ENCODE measurements at regions not wholly inside any gene's neighbourhood (a gene's known extent, or its start where the extent isn't known, plus 50 kb on each side); places are given as distances from the start of the nearest gene placed in this dataset.

GRCh38 chr14:29126865-29127264 lies 360.3 kb downstream of the FOXG1 start:
- Histone ChIP-seq H3K27me3 (no peaks in the 10 kb centered on the region), H3K36me3 (no peaks in the 10 kb centered on the region), H3K9me3 (no peaks in the 10 kb centered on the region), H3K27ac (replicated peaks in 1 of 4) (no peak overlapping the region), H3K4me3 (no peak overlapping the region), H3K4me1 (no peaks in the 10 kb centered on the region)
- TF ChIP-seq EP300 (IDR thresholded peaks at IDR 0.05) (no peak), POLR2A (IDR thresholded peaks at IDR 0.05; ENCODE audit: low read depth) (no peak), POLR2AphosphoS5 (IDR thresholded peaks at IDR 0.05) (no peak), CTCF (IDR thresholded peaks at IDR 0.05) (no peak)
- no peak for DNase-seq (ENCODE audit: extremely low spot score)
- intact Hi-C loops (cut with DNase I) = no loop called here
- WGBS = 86% methylated on average over 2 of the region's 2 CpGs

GRCh38 chr14:29140016-29140415 lies 373.4 kb downstream of the FOXG1 start:
- WGBS = 64% methylated on average over 3 of the region's 3 CpGs
- Histone ChIP-seq H3K4me3 (no peak overlapping the region), H3K36me3 (no peaks in the 10 kb centered on the region), H3K27me3 (no peaks in the 10 kb centered on the region), H3K27ac (replicated peaks in 1 of 4) (no peak overlapping the region), H3K9me3 (no peaks in the 10 kb centered on the region), H3K4me1 (no peaks in the 10 kb centered on the region)
- intact Hi-C loops (cut with DNase I) = no loop called here
- TF ChIP-seq EP300 (IDR thresholded peaks at IDR 0.05) (no peak), POLR2AphosphoS5 (IDR thresholded peaks at IDR 0.05) (no peak), POLR2A (IDR thresholded peaks at IDR 0.05; ENCODE audit: low read depth) (no peak), CTCF (IDR thresholded peaks at IDR 0.05) (no peak)
- DNase-seq (ENCODE audit: extremely low spot score) = no peak

DNA sequence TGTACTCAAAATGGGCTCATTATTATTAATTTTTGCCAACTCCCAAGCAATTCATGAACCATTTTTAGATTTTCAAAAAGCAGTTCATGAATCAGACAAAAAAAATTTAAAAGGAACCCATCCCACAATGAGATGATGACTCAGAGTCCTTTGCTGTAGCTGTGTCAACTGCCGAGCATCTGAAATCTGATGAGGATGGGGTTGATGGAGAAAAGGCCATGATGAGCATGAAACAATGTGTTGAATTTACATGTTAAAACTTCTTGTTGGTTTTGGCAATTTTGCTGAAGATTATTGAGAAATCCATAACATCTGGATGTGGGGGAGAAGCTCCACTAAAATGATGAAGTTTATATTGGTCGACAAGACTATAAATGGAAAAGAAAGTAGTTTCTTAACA lies 378.0 kb downstream of the FOXG1 start:
- 57% methylated on average over 2 of the region's 2 CpGs for WGBS
- Histone ChIP-seq H3K27me3 (no peaks in the 10 kb centered on the region), H3K4me1 (no peaks in the 10 kb centered on the region), H3K9me3 (no peaks in the 10 kb centered on the region), H3K27ac (replicated peaks in 1 of 4) (no peak overlapping the region), H3K36me3 (no peaks in the 10 kb centered on the region), H3K4me3 (no peak overlapping the region)
- no peak for DNase-seq (ENCODE audit: extremely low spot score)
- no peak for TF ChIP-seq EP300 (IDR thresholded peaks at IDR 0.05)
- TF ChIP-seq CTCF (IDR thresholded peaks at IDR 0.05) = no peak
- no peak for TF ChIP-seq POLR2AphosphoS5 (IDR thresholded peaks at IDR 0.05)
- TF ChIP-seq POLR2A (IDR thresholded peaks at IDR 0.05; ENCODE audit: low read depth) = no peak
- intact Hi-C loops (cut with DNase I) = no loop called here

DNA sequence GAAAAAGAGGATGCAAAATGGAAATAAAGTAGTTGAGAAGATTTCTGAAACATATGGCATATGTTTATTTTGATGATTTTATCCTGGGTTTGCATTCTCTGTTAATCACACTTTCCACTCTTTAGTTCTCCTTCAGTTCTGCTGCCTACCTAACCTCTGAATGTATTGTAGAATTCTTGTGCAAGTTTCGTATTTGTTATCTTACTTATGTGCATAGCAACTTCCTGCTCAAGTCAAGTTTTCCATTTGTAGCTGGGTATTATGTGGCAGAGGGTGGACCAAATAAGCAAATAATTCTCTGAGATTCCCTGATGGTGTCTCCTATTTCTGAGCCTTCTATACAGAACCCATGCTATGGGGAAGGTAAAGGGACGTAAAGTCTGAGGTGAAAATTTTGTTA lies 381.6 kb downstream of the FOXG1 start:
- Histone ChIP-seq H3K4me3 (no peak overlapping the region), H3K9me3 (no peaks in the 10 kb centered on the region), H3K36me3 (no peaks in the 10 kb centered on the region), H3K27ac (replicated peaks in 1 of 4) (no peak overlapping the region), H3K4me1 (no peaks in the 10 kb centered on the region), H3K27me3 (no peaks in the 10 kb centered on the region)
- no peak for DNase-seq (ENCODE audit: extremely low spot score)
- WGBS = 88% methylated on average over 2 of the region's 2 CpGs
- intact Hi-C loops (cut with DNase I) = no loop called here
- no peak for TF ChIP-seq POLR2AphosphoS5 (IDR thresholded peaks at IDR 0.05)
- no peak for TF ChIP-seq CTCF (IDR thresholded peaks at IDR 0.05)
- no peak for TF ChIP-seq POLR2A (IDR thresholded peaks at IDR 0.05; ENCODE audit: low read depth)
- TF ChIP-seq EP300 (IDR thresholded peaks at IDR 0.05) = no peak

- Histone ChIP-seq H3K27me3 (no peaks in the 10 kb centered on the region), H3K4me3 (no peak overlapping the region), H3K36me3 (no peaks in the 10 kb centered on the region), H3K9me3 (no peaks in the 10 kb centered on the region), H3K4me1 (no peaks in the 10 kb centered on the region), H3K27ac (replicated peaks in 1 of 4) (no peak overlapping the region)
- intact Hi-C loops (cut with DNase I) = no loop called here
- TF ChIP-seq POLR2A (IDR thresholded peaks at IDR 0.05; ENCODE audit: low read depth) = no peak
- TF ChIP-seq POLR2AphosphoS5 (IDR thresholded peaks at IDR 0.05) = no peak
- no peak for TF ChIP-seq EP300 (IDR thresholded peaks at IDR 0.05)
- TF ChIP-seq CTCF (IDR thresholded peaks at IDR 0.05) = no peak
- DNase-seq (ENCODE audit: extremely low spot score) = no peak
Measured at GRCh38 chr14:29149798-29150197, 383.2 kb downstream of the FOXG1 start.
